GM12872 (cell line): ENCODE measurements at regions not wholly inside any gene's neighbourhood (a gene's known extent, or its start where the extent isn't known, plus 50 kb on each side); places are given as distances from the start of the nearest gene placed in this dataset.

Experiments used
- TF ChIP-seq, protein P1 (sequence below): IDR thresholded peaks from 3 replicates; pipeline ENCODE4 v1.5.1; 2011; ENCODE audit warnings: low read depth, mild to moderate bottlenecking, low read length, moderate library complexity; ENCODE audit not compliant: insufficient read depth

DNA sequence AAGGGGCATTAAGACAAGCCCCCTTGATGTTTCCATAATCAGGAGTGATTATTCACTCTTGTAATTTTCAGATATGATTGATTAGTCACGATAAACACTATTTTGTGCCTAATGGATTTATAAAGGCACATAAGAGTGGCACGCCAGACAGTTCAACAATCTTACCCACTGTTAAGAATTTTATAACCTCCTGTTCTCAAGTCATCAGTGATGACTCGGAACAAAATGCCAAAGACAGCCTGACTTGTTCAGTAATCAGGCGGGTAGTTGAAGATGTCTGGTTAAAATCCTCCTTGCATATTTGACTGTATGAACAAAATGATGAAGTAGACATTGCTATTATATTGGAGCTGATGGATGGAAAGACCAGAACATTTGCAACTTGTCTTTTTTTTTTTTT, 212.1 kb upstream of the RMST start:
- TF ChIP-seq, protein P1, sequence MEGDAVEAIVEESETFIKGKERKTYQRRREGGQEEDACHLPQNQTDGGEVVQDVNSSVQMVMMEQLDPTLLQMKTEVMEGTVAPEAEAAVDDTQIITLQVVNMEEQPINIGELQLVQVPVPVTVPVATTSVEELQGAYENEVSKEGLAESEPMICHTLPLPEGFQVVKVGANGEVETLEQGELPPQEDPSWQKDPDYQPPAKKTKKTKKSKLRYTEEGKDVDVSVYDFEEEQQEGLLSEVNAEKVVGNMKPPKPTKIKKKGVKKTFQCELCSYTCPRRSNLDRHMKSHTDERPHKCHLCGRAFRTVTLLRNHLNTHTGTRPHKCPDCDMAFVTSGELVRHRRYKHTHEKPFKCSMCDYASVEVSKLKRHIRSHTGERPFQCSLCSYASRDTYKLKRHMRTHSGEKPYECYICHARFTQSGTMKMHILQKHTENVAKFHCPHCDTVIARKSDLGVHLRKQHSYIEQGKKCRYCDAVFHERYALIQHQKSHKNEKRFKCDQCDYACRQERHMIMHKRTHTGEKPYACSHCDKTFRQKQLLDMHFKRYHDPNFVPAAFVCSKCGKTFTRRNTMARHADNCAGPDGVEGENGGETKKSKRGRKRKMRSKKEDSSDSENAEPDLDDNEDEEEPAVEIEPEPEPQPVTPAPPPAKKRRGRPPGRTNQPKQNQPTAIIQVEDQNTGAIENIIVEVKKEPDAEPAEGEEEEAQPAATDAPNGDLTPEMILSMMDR: no peak

DNA sequence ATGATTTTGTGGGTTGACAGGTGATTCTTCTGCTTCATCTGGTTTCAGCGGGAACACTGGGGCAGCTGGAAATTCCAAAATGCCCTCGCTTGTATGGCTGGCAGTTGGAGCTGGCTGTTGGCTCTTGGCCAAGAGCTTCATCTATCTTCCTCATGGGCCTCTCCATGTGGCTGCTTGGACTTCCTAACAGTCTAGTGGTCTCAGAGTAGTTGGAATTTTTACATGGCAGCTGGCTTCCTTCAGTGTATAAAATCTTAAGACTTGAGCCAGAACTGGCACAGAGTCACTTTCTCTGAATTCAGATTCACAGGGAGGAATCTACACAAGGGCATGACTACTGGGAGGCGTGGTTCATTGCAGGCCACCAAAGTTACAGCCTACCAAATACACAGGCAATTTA, 204.9 kb upstream of the RMST start:
- TF ChIP-seq, protein P1: no peak

DNA sequence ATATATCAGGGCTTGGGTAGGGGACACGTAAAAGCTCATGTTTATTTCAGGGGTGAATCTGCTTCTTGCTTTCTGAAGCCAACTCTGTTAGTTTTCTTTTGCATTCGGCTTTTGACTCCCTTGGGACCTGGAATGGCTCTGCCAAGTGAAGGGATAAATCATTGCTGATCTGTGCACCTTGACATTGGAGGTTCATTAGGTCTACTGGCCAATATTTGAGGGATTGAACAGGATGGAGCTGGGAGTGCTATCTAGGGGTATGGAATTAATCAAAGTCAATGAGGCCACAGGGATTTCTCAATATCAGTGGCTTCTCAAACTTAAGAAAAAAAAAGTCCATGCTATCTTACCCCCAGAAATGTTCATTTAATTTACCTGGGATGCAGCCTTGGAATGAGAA, 203.5 kb upstream of the RMST start:
- TF ChIP-seq, protein P1: no peak

DNA sequence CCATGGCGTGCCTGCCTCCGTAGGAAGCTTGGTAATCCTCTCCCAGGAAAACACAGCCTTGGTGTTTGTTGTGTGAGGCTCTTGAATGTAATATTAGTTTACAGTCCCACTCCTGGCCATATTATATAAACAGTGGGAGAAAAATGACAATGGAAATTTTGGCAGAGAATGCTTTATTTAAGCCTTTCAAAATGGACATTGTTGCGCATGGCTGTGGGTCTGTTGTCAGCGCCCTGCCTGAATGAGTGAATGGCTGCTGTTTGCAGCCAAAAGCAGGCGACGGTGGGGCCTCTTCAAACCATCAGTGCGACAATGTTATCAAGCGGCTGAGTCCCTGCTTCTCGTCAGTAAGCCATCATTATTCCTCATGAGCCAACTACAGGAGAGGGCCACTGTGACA, 201.8 kb upstream of the RMST start:
- TF ChIP-seq, protein P1: no peak

DNA sequence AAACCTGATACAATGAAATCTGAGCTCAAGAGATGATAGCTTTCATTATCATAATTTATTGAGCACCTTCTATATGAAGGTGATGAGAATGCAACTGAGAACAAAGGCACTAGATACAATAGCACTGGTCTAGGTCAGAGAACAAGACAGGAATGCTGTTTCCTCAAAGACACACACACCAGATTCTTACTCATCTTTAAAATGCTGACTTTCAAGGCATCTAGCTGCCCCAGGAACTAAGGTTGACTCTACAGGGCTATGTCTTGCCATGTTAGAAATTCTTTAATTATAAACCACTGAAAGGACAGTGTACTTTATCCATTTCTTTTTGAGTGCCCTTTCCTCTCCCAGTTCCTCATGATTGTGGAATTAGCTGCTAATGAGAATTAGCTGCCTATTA, 195.4 kb upstream of the RMST start:
- TF ChIP-seq, protein P1: no peak

DNA sequence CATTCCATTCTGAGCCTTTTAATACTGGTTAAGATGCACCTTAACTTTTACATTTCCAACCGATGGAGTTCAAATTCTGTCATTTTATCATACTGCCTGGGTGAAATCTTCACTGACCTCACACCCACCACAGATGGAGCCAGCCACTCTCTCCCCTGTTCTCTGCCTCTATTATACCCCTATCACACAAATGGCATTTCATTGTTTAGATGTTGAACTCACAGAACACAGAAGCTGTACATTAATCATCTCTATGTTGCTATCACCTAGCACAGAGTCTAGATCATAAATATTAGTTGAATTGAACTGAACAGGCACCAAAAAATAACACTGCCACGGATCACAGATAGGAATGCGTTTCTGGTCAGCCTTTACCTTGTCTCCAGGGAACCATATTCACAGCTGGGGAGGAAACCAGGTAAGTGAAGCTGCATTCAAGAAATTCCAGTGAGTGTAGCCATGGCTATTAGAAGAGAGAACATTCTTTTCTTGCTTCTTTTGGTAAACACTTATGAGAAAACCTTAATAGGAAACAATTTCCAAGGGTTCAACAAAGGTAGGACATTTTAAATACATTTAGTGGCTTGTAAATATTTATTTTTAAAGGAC, 194.9 kb upstream of the RMST start:
- TF ChIP-seq, protein P1: no peak

DNA sequence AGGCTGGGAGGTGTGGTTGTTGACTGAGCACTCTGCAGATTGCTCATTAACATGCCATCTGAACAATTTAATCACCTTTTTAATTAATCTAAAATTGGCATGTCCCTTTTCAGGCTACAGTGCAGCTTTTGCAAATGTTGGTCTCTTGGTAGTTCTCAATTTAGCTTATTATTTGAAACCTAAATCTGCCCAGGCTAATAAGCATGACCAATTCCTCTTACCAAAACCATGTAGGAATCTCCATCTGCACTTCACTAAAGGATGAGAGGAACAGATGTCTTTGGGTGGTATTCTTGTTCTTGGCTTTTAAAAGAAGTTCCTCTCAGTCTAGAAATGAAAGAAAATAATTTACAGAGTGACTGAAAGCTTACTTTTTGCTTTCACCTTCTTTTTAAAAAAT, 190.1 kb upstream of the RMST start:
- TF ChIP-seq, protein P1: no peak

DNA sequence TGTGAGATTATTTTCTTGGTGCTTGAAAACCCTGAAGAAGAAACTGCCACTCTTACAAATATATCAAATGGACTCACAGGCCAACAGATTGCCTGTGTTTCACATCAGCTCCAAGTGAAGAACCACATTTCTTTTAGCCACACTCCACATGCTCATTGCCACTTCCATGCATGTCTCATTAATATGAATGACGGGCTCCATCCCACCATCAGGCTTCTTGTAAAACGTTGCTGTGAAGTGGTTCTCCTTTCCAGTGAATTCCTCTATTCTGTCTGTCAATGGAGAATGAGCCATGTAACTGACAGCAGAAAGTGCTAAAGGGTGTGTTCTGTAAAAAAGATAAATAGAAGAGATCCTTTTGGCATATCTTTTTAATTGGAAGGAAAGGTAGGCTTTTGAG, 188.2 kb upstream of the RMST start:
- TF ChIP-seq, protein P1: no peak
